GM18861 (cell line): ENCODE measurements at regions not wholly inside any gene's neighbourhood (a gene's known extent, or its start where the extent isn't known, plus 50 kb on each side); places are given as distances from the start of the nearest gene placed in this dataset.
"Not testable (repeated sequence)": the region's sequence is repeated elsewhere in the genome, so short reads cannot be mapped to it uniquely, and the experiment has no call there.

Experiments
- ATAC-seq: cut with Tn5 transposase; IDR thresholded peaks from one replicate; pipeline ENCODE4 v1.9.1; 2021; ENCODE audit not compliant: unreplicated experiment

DNA sequence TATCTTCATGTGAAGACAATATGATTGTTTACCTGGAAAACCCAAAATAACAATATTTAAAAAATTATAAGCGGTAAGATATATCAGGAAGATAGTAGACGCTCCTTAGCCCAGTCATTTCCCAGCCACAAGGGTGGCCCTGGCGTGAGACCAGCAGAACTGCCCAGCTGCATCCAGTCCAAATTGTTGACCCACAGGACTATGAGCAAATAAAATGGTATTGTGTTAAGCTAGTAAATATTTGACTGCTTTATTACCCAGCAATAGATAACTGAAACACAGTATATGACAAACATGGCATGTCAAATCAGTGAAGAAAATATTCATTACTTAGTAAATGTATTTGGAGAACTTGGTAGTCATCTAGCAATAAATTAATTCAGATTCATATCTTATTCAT lies 294.3 kb upstream of the SPAG17 start:
- ATAC-seq: no peak

DNA sequence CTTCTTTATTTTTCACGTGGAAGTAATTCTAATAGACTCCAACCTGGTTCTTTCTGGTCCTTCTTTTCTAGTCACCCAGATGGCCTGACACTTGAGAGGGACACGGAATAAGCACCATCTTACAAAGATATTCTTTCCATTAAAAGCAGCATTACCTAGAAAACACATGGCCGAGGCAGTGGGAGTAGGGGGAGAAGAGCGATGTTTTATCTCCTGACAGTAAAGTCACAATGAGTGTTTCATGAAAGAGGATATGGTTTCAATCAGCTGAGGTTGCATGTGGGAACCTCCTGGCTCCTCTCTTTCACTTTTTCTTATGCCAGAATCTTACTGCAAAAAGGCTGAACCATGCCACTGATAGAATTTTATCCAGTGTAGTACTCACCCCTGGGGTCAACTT lies 288.8 kb upstream of the SPAG17 start:
- ATAC-seq: no peak

DNA sequence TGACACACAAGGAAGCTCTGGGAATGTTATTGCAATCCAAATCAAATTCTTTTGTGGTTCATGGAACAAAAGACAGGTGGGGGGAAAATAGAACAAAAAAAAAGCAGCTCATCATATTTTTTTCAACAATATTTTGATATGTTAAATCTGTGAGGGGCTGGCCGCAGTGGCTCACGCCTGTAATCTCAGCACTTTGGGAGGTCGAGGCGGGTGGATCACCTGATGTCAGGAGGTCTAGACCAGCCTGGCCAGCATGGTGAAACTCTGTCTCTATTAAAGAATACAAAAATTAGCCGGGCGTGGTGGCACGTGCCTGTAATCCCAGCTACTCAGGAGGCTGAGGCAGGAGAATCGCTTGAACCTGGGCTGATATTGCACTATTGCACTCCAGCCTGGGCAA lies 279.4 kb upstream of the SPAG17 start:
- ATAC-seq: not testable (repeated sequence)

DNA sequence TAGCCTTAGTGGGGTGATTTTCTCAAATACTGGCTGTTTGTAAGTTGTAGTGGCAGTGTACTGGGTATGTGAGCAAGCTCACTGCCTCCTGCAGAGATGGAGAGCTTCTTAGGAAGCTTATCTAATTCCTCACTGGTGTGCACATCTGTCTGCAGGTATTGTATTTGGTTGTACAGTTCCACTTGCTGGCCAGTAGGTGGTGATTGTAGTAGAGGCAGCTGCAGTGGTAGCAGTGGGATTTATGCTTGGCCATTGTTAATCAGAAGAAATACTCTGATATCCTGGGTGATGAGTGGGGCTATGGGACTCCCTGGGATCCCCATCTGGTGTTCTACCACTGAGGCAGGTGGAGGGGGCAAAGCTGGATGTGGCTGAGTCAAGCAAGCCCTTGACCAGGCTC lies 276.1 kb upstream of the SPAG17 start:
- ATAC-seq: peak; percentile 59

DNA sequence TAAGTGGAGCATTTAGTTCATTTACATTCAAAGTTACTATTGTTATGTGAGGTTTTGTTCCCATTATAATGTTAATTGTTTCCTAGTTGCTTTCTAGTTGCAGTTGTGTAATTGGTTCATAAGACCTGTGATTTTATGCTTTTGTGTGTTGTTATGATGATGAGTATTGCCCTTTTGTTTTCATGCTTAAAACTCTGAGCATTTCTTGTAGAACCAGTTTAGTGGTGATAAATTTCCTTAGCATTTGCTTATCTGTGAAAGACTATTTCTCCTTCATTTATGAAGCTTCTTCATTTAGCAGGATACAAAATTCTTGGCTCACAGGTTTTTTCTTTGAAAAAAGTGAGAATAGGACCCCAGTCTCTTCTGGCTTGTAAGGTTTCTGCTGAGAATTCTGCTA lies 274.8 kb upstream of the SPAG17 start:
- ATAC-seq: no peak

DNA sequence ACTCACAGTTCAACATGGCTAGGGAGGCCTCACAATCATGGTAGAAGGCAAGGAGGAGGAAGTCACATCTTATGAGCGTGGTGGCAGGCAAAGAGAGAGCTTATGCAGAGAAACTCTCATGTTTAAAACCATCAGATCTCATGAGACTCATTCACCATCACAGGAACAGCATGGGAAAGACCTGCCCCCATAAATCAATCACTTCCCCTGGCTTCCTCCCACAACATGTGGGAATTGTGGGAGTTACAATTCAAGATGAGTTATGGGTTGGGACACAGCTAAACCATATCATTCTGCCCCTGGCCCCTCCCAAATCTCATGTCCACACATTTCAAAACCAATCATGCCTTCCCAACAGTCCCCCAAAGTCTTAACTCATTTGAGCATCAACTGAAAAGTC lies 268.8 kb upstream of the SPAG17 start:
- not testable (repeated sequence) for ATAC-seq

DNA sequence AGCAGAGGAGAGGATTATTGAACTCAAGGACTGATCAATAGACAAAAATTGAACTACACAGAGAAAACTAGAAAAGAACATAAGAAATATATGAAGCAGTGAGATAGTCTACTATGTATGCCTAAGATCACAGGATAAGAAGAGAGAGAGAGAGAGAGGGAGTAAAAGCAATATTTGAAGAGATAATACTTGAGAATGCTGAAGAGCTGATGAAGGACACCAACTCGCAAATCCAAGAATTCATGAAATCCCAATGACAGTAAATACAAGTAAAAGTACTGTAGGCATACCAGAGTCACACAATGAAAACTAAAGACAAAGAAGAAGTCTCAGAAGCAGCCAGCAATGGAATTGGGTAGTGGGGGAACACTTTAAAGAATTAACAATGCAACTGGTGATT lies 260.1 kb upstream of the SPAG17 start:
- no peak for ATAC-seq

DNA sequence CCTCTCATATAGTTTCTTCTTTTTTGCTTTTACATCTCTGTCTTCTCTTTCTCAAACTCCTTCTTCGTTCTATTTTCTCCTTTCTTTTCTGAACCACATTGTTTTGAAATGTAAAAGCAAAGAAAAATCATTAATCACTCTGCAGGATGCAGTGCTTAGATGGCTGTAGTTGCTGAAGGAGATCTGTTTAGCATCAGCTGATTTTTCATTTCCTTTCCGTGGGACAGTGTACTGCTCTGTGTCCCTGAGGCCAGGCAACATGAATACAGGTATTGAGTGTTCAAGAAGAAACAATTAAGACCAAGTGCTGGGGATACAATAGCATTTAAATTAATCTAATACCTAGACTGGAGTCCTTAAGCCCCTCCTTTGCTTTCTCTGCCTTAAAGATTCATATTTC lies 257.2 kb upstream of the SPAG17 start:
- no peak for ATAC-seq

DNA sequence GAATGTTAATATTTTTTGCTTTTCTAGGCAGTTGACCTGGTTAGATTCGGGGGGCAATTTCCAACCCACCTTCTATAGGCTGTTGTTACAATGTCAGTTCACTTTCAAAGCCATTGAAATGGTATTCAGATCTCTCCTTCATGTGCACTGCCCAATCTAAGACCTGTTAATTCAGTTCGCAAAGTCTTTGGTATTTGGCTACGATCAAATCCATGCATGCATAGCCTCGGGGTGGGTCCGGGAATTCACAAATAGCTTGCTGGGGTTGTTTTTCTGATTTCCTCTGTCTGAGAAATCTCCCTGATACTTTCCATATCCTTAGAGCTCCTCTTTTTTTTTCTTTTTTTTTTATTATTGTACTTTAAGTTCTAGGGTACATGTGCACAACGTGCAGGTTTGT lies 252.6 kb upstream of the SPAG17 start:
- ATAC-seq: no peak

DNA sequence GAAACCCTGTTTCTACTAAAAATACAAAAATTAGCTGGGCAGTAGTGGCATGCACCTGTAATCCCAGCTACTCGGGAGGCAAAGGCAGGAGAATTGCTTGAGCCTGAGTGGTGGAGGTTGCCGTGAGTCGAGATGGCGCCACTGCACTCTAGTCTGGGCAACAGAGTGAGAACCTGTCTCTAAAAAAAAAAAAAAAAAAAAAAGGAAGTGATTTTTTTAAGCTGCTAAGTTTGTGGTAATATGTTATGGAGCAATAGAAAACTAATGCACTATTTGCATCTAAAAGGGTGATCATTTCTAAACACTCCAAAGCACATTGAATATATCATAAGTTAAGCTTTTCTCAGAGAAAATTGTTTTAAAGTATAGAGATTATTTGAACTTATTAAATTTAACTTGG lies 244.8 kb upstream of the SPAG17 start:
- no peak for ATAC-seq

DNA sequence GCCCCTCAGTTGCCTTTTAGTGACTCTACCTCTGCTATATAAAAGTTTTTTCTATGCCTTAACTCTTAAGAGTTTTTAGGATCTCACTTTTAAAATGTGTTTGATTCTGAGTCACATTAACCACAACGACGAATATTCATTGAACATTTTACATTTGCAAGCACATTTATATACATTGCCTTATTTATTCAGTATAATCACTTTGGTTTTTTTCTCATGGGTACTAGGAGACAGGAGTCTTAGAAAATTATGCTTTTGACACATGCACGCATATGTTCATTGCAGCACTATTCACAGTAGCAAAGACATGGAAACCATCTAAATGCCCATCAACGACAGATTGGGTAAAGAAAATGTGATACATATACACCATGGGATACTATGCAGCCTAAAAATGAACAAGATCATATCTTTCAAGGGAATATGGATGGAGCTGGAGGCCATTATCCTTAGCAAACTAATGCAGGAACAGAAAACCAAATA lies 236.9 kb upstream of the SPAG17 start:
- ATAC-seq: no peak

DNA sequence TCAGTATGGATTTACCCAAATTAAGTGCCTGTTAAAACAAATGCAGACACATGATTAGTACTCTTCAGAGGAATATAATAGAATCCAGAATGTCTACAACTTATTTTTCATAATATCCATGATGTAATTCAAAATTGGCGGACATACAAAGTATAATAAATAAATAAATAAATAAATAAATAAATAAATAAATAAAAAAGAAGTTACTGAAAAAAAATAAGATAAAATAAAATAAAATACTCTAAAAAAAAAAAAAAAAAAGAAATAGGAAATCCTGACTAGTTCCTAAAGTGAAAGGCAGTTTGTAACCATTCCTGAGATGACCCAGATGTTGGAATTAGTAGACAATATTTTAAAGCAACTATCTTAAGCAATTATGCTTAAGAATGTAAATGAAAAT lies 219.0 kb upstream of the SPAG17 start:
- no peak for ATAC-seq

DNA sequence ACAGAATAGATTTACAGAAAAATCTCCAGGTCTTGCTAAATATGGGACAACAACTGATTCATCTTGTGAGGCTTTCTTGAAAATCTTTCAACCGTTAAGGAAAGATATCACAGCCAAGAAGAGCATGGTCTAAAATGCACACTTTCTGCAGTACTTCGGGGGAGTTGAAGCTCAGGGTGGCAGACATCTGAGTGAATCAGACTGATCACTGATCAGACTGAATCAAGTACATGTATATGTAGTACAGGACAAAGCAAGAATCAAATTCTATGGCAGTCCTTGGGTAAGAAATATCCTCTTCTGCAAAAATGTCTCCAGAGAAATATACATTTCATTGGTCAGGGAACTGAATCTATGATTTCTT lies 212.4 kb upstream of the SPAG17 start:
- no peak for ATAC-seq

DNA sequence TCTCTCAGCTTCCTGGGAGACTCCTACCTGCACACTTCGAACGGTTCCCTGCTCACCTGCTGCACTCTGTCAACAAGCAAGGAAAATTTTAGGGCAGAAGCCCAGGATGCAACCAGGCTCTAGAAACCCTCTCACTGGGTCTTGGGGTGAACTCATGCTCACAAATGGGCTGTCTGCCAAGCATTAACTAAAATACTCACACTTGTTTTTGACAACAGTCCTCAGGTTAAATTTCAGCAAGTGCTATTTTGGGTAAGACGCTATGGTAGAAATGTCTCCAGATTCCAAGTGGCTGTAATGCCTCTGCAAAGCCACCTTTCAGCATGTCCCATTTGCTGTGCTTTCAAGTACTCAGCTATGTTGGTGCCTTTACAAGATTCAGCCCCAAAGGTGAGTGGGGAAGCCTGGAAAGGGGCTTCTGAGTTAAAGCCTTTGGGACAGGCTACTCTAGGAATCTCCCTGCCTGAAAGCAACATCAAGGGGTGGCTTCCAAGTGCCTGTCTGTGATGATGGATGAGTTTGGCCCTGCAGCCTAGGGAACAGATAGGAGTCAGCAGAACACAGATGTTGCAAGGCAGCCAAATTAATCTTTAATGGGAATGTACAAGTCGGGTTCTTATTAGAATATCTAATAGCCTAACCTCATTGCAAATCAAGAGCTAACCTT lies 211.9 kb upstream of the SPAG17 start:
- no peak for ATAC-seq

DNA sequence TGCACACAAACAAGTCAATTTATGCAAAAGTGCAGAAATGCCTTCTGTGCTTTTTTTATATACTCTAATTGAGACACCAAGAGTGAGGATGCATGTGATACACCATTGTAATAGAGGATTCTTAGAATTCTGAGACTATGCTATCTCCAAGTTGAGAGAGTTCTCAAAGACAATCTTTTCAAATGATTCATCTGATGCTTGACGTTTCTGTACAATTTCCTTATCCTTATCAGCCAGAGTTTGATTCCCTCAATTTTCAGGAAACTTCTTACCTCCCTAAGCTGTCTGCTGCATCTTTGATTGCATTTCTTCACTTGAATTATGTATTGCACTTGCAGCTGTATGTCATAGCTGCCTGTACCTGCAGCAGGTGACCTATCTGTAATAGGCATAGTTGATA lies 211.3 kb upstream of the SPAG17 start:
- no peak for ATAC-seq

DNA sequence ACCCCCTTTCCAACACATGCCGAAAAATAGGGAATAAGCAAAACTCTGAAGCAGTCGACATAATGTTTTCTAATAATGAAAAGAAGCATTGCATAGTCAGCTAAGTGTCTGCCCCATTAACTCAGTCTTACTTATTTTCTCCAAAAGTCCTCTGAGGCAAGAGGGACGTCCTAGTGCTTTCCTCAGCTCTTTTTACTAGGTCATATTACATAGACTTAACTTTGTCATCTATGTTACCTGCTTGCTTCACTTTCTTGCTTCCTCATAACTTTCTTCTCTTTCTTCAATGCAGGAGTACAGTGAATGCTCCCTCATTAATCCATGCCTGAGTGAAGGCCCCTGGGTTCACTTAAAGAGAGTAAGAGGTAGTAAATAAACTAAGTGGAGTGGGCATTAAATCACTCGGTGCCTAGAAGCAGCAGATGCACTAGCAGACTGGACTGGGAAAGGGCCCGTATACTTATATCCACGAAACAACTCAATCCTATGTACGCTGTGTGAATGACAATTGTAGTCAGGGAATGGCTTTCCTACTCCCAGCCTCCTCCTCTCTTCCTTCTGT lies 210.5 kb upstream of the SPAG17 start:
- no peak for ATAC-seq

DNA sequence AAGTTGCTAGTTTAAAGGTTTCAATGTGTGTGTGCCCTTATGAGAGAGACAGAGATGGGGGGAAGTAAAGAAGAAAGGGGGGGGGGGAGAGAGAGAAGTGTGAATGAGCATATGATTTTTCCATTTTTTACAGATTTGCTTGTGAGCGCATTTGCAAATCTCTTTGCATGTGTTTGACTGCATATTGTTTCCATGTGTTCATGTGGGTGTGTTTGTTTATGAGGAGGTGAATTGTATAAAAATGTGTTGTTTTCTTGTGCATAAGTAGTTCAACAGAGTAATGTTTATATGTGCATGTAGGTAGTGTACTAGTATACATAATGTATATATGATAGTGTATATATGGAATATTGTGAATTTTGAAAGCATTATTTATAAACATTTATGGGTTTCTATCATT lies 205.9 kb upstream of the SPAG17 start:
- no peak for ATAC-seq

DNA sequence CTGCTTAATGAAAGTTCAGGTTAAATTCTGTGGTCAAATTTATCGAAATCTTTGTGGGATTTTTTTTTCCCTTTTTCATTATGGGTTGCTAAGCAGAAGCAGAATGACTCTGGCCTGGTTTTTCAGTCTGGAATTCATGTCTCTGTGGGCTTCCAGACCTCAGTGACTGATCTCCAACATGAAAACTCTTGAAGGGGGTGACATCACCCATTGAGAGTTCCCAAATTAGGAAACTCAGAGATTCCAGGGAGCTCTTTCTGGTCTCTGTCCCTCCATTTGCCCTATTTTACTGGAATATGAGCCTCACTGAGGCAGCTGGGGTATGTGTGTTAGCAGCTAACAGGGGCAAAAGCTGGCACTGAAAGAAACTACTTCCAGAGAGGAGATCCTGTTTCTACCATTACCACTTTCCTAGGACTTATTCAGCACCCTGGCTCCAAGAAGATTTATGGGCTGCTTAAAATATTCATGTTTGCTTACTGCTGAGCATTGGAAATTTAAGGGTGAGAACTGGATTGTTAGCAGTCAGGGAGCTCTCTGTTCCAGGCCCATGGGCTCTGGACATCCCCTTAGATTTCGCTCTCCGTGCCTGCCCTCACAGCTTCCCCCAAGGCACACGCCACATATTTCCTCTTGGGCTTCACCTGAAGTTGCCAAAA lies 203.4 kb upstream of the SPAG17 start:
- ATAC-seq: no peak

DNA sequence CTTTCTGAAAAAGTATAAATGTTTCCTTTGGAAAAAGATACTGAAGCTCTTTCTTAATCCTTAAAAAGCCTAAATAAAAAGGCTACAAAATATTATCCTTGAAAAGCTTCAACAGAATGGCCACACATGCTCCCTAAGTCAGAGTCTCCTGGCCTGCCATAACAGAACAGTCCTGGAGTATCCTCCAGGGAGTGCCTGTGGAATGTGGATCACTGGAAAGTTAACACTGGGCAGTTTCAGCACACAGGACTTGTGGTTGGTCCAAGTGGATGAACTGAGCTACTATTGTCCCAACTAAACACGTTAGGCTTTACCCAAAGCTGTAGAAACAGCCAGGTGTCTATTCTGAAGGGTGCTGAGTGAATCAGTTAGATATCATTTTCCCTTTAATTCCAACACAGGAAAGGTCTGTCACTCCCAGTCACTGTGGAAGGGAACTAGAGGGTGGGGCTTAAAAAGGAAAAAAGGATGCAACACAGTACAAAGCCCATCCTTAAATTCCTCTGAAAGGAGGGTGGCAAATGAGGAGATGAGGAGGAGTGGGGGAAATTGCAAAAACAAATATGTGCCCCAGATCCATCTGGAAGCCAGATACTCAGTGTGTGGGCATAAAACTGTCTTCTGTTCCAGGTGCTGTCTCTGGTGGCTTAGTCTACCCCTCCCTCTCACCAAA lies 196.3 kb upstream of the SPAG17 start:
- no peak for ATAC-seq

DNA sequence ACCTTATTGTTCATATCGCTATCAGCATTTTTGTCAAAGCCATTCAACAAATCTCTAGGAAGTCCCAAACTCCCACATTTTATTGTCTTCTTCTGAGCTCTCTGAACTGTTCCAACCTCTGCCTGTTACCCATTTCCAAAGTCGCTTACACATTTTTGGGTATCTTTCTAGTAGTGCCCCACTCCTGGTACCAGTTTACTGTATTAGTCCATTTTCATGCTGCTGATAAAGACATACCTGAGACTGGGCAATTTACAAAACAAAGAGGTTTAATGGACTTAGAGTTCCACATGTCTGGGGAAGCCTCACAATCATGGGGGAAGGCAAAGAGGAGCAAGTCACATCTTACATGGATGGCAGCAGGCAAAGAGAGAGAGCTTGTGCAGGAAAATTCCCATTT lies 192.2 kb upstream of the SPAG17 start:
- not testable (repeated sequence) for ATAC-seq

DNA sequence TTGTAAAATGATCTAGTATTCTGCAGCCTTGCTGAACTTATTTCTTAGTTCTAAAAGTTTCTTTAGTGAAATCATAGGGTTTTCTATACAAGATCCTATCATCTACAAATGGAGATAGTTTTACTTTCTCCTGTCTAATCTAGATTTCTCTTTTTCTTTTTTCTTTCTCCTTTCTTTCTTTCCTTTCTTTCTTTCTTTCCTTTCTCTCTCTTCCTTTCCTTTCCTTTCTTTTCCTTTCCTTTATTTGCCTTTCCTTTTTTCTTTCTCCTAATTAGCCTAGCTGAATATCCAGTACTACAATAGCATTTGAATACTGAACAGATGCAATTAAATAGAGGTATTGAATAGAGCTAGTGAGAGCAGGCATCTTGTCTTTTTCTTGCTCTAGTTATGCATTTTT lies 186.6 kb upstream of the SPAG17 start:
- no peak for ATAC-seq

DNA sequence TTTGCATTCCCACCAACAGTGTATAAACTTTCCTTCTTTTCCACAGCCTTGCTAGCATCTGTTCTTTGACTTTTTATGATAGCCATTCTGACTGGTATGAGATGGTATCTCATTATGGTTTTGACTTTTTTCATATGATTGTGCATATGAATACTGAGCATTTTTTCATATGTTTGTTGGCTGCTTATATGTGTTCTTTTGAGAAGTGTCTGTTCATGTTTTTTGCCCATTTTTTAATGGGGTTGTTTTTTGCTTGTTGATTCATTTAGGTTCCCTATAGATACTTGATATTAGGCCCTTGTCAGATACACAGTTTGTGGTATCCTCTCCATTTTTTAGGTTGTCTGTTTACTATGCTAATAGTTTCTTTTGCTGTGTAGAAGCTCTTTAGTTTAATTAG lies 185.8 kb upstream of the SPAG17 start:
- no peak for ATAC-seq
